OCI-LY7 (cell line): ENCODE measurements at regions not wholly inside any gene's neighbourhood (a gene's known extent, or its start where the extent isn't known, plus 50 kb on each side); places are given as distances from the start of the nearest gene placed in this dataset.

Source experiments
- BruUV-seq: library from RNA; stranded (reverse); fragments of 400-500 nt; replicated peaks from 2 replicates; lab custom pipeline; 2021; lab: Mats Ljungman, UMichigan
- CTCF ChIA-PET: fragments of 300-600 bp; sonication (Branson Sonifier 250); formaldehyde crosslinking; loops from one replicate; lab custom pipeline; 2022; ENCODE audit warnings: antibody characterized with exemption; ENCODE audit not compliant: unreplicated experiment; lab: Charles Lee
- POLR2A ChIA-PET: fragments of 300-600 bp; sonication (Branson Sonifier 250); formaldehyde crosslinking; loops from one replicate; lab custom pipeline; 2022; ENCODE audit warnings: antibody characterized with exemption; lab: Charles Lee
- DNase-seq: peaks from one replicate; pipeline ENCODE4 v3.0.0-alpha.2; 2015; ENCODE audit warnings: low spot score
- H2AFZ ChIP-seq: fragments of 200-600 bp; sonication (generic), shearing (Covaris generic); 2 replicates; pipeline ENCODE4 v1.6.1; 2014; ENCODE audit warnings: mild to moderate bottlenecking, antibody characterized with exemption, low read length, moderate library complexity
- H3K27ac ChIP-seq: fragments of 200-600 bp; sonication (generic); 2 replicates; pipeline ENCODE4 v1.5.1; 2014; ENCODE audit warnings: mixed run types, low read depth, mild to moderate bottlenecking, moderate library complexity, low read length, inconsistent platforms; ENCODE audit not compliant: poor library complexity, severe bottlenecking
- H3K36me3 ChIP-seq: fragments of 200-600 bp; sonication (generic); 2 replicates; pipeline ENCODE4 v1.6.1; 2014; ENCODE audit warnings: mild to moderate bottlenecking, antibody characterized with exemption, low read length, moderate library complexity, mixed read lengths; ENCODE audit not compliant: insufficient read depth
- H3K4me1 ChIP-seq: fragments of 200-600 bp; sonication (generic); 2 replicates; pipeline ENCODE4 v1.5.1; 2014; ENCODE audit warnings: mild to moderate bottlenecking, low read length; ENCODE audit not compliant: insufficient read depth, poor library complexity, severe bottlenecking
- H3K4me2 ChIP-seq: fragments of 200-600 bp; sonication (generic); 2 replicates; pipeline ENCODE4 v1.6.1; 2014; ENCODE audit warnings: mild to moderate bottlenecking, low read length
- H3K4me3 ChIP-seq: fragments of 200-600 bp; sonication (generic); 2 replicates; pipeline ENCODE4 v1.5.1; 2014; ENCODE audit warnings: mild to moderate bottlenecking, low read depth, low read length; ENCODE audit not compliant: poor library complexity, severe bottlenecking
- H3K79me2 ChIP-seq: fragments of 200-600 bp; sonication (generic); 2 replicates; pipeline ENCODE4 v1.6.1; 2016; ENCODE audit warnings: low read depth, mild to moderate bottlenecking, low read length, moderate library complexity, mixed read lengths; ENCODE audit not compliant: insufficient read depth
- H3K9me2 ChIP-seq: fragments of 200-600 bp; sonication (generic); 2 replicates; pipeline ENCODE4 v1.6.1; 2016; ENCODE audit warnings: mild to moderate bottlenecking, low read length, mixed read lengths; ENCODE audit not compliant: insufficient read depth
- H3K9me3 ChIP-seq: fragments of 200-600 bp; sonication (generic); 2 replicates; pipeline ENCODE4 v1.6.1; 2014; ENCODE audit warnings: mild to moderate bottlenecking, mixed run types, low read length, mixed read lengths
- H4K20me1 ChIP-seq: fragments of 200-600 bp; sonication (generic); 2 replicates; pipeline ENCODE4 v1.6.1; 2014; ENCODE audit warnings: mild to moderate bottlenecking, antibody characterized with exemption, low read length, moderate library complexity, mixed read lengths; ENCODE audit not compliant: insufficient read depth
- CTCF ChIP-seq: fragments of 200-600 bp; sonication (generic); conservative IDR thresholded peaks from 2 replicates; pipeline ENCODE4 v1.5.1; 2014; ENCODE audit warnings: mild to moderate bottlenecking, antibody characterized with exemption, low read length, moderate library complexity, mixed read lengths
- EZH2phosphoT487 ChIP-seq: fragments of 200-600 bp; sonication (generic); IDR thresholded peaks from 2 replicates; pipeline ENCODE4 v1.6.1; 2018; ENCODE audit warnings: low read depth, borderline replicate concordance, mild to moderate bottlenecking, mixed run types, antibody characterized with exemption, low read length, moderate library complexity, mixed read lengths
- intact Hi-C: fragments of 100-400 bp; cut with micrococcal nuclease; formaldehyde crosslinking; loops from one replicate; pipeline ENCODE4 v1.10.0; 2022; ENCODE audit not compliant: unreplicated experiment

- H2AFZ ChIP-seq, result no peak overlapping the region
- CTCF ChIA-PET, result no interaction called here
Observed at GRCh38 chr7:33742999-33743587, 162.2 kb upstream of the BMPER start.

GRCh38 chr7:33743594-33743993 lies 161.7 kb upstream of the BMPER start:
- Histone ChIP-seq H3K4me1 (no peaks in the 10 kb centered on the region), H3K9me3 (no peaks in the 10 kb centered on the region), H3K27ac (no peak overlapping the region), H3K4me2 (no peak overlapping the region), H2AFZ (no peak overlapping the region), H4K20me1 (no peaks in the 10 kb centered on the region), H3K36me3 (no peaks in the 10 kb centered on the region), H3K4me3 (no peak overlapping the region), H3K79me2 (no peaks in the 10 kb centered on the region), H3K9me2 (no peaks in the 10 kb centered on the region)
- intact Hi-C loops, result loop anchor here (10.0 kb wide), 1 partner anchor 499 kb away; no protein-coding TSS in a partner anchor
- CTCF ChIA-PET, result no interaction called here
- POLR2A ChIA-PET, result no interaction called here
- no peak for TF ChIP-seq CTCF
- TF ChIP-seq EZH2phosphoT487, result no peak
- no TSS peak for BruUV-seq
- no peak for DNase-seq

More at GRCh38 chr7:33742999-33743587, 162.2 kb upstream of the BMPER start:
- H3K4me3 ChIP-seq, result no peak overlapping the region
- no peaks in the 10 kb centered on the region for H4K20me1 ChIP-seq
- no peak for DNase-seq
- no peaks in the 10 kb centered on the region for H3K4me1 ChIP-seq
- H3K79me2 ChIP-seq, result no peaks in the 10 kb centered on the region
- no peak for TF ChIP-seq CTCF
- no peak for TF ChIP-seq EZH2phosphoT487
- BruUV-seq, result no TSS peak
- H3K36me3 ChIP-seq, result no peaks in the 10 kb centered on the region
- POLR2A ChIA-PET, result no interaction called here
- no peaks in the 10 kb centered on the region for H3K9me3 ChIP-seq
- no peak overlapping the region for H3K27ac ChIP-seq
- H3K4me2 ChIP-seq, result no peak overlapping the region
- intact Hi-C loops, result loop anchor here (10.0 kb wide), 1 partner anchor 498 kb away; no protein-coding TSS in a partner anchor
- H3K9me2 ChIP-seq, result no peaks in the 10 kb centered on the region

- intact Hi-C loops, result loop anchor here (2.0 to 10.0 kb wide), 2 partner anchors 500 to 560 kb away; no protein-coding TSS in a partner anchor
Observed at GRCh38 chr7:33744293-33745075, 160.9 kb upstream of the BMPER start.

More at GRCh38 chr7:33744293-33745075, 160.9 kb upstream of the BMPER start:
- no peaks in the 10 kb centered on the region for H3K36me3 ChIP-seq
- H3K4me2 ChIP-seq, result no peak overlapping the region
- ChIA-PET CTCF (no interaction called here), POLR2A (no interaction called here)
- H3K79me2 ChIP-seq, result no peaks in the 10 kb centered on the region
- H4K20me1 ChIP-seq, result no peaks in the 10 kb centered on the region
- H3K27ac ChIP-seq, result no peak overlapping the region
- DNase-seq, result peak; percentile 69
- no peak overlapping the region for H2AFZ ChIP-seq
- TF ChIP-seq CTCF (peak; percentile 81), EZH2phosphoT487 (no peak)
- no peak overlapping the region for H3K4me3 ChIP-seq
- no peaks in the 10 kb centered on the region for H3K9me2 ChIP-seq
- H3K4me1 ChIP-seq, result no peaks in the 10 kb centered on the region
- no TSS peak for BruUV-seq
- no peaks in the 10 kb centered on the region for H3K9me3 ChIP-seq
